Cerebellar nuclear complex (tissue), 1 donor: ENCODE measurements at regions not wholly inside any gene's neighbourhood (a gene's known extent, or its start where the extent isn't known, plus 50 kb on each side); places are given as distances from the start of the nearest gene placed in this dataset.

Experiments used
- DNase-seq, 2 experiments: peaks; one replicate each; lab custom pipeline; 2025; lab: John Stamatoyannopoulos, UW

DNA sequence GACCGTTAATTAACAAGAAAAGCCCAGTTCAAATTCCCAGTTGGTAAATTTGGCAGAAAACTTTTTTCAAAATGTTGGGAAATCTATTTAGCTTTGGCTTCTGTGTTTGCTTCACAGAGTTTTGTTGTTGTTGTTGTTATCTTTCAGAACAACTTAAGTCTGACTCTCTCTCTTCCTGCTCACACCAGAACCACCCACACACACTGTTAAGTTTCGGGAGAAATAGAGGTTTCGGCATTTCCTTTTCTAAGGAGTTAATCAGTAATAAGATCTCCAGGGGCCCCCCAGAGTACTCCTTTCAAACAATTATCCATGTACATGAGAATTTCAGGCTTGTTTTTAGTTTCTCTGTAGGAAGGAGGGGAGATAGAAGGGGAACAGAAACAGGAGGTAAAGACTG is 106.2 kb upstream of the PTCHD1 start:
- no peak for DNase-seq

DNA sequence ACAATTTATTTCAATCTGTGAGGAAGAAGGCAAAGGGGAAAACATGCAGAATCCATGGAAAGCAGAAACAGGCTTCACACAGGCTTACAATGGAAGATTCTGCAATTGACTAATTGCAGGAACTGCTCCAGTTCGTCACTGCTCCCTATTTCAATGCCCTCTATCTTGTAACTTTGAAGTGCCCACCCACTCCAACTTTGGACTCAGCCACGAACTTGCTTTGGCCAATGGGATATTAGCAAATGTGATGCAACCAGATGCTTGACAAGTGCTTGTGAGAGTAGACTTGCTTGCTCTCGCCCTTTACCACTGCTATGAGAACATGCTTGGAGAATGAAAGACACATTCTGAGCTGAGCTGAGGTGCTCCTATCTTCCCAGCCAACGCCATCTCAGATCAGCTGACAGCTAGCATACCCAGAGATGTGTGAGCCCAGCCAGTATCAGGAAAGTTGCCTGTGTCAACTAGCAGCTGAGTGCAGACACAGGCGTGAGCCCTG is 105.7 kb upstream of the PTCHD1 start:
- no peak for DNase-seq

DNA sequence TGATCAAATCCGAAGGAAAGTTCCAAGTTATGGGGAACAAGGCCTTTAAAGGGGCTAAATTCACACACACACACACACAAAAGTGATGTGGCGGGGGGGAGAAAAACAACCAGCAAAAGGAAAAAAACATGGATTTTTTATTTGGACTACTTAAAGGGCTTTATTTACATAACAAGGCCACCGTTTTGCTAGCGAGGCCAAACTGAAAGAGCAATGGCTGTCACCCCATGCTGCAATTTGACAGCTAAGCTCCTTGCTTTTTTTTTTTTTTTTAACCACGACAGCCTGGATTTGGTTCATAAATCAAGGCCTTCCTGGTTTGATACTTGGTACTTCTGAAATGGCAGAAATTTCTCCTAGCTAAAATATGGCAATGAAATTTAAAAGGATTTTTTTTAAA is 99.6 kb upstream of the PTCHD1 start:
- DNase-seq: no peak

DNA sequence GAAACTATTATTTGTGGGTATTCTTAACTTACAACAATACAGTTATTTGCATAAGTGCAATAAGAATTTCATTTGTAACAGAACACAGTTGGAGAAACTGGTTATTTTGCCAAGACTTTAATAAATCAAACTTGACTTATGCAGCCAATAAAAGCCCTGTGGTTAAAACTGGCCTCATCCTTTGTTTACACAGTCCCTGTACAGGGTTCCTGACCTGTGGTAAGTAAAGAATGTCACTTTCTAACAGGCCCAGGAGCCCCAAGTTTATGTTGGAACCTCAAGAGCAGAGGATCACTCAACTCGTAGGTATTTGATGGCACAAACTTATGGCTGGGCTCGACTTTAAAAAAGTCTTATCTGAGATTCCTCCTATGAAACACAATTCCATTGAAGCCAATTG is 88.6 kb upstream of the PTCHD1 start:
- no peak for DNase-seq

DNA sequence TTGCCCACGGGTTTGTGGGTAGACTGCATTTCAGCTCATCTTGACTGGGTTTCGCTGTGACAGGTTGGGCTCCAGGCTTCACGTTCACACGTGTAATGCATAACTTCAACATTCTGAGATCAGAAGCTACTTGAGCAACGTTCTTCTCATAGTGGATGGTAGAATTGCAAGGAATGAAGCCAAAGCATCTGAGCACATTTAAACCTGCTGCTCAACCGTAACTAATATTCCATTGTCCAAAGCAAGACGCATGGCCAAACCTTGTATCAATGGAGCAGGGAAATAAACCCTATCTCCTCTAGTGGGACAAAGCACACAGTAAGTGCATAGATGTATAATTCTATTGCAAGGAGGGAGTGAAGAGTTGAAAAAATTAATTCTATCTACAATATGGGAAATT is 86.5 kb upstream of the PTCHD1 start:
- DNase-seq: no peak

DNA sequence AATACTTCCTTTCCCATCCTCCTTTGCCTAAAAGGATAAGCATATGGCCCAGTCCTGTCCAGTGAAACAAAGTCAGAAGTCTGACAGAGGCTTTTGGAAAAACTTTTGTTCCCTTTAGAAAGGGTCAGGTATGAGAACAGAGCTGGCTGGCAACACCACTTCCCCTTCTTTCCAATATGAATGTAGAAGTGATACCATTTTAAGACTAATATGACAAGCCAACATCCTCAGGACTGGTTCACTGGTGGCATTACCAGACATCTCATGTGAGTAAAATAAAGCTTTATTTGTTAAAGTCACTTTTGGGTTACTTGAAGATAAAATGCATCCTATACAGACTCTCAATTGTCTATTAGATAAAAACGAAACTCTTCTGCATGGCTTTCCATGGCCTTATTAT is 83.6 kb upstream of the PTCHD1 start:
- DNase-seq: no peak

DNA sequence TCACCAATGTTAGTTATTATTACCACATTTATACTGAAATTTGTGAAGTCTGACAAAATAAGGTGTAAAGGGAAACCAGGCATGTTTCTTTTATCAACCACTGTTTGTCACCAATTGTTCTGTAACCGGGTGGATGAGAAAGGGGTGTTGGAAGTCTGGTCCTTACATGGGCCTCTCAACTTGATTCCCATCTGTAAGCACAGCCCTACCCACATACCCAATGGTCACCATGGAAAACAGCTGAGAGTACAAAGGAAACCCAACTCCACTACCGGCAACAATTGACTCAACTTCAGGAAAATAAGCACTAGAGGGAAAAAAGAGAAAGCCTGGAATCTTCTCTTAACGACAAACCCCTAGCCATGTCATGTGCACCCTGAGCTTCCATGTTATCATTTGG is 70.8 kb upstream of the PTCHD1 start:
- no peak for DNase-seq

DNA sequence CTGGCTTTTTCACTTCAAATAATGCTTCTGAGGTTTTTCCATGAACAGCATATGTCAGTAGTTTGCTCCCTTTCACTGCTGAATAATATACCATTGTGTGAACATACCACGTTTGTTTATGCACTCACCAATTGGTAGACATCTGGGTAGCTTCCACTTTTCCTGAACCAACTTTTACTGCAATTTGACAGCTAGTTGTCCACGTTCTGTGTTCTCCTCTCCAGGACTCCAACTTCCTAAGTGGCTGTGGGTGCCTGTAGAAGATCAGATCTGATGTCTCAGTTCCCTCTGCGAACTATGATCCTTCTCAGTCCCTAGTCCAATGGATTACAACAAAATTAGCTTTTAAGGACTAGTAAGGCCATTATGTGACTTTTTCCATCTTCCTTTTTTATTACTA is 64.7 kb upstream of the PTCHD1 start:
- DNase-seq: no peak

DNA sequence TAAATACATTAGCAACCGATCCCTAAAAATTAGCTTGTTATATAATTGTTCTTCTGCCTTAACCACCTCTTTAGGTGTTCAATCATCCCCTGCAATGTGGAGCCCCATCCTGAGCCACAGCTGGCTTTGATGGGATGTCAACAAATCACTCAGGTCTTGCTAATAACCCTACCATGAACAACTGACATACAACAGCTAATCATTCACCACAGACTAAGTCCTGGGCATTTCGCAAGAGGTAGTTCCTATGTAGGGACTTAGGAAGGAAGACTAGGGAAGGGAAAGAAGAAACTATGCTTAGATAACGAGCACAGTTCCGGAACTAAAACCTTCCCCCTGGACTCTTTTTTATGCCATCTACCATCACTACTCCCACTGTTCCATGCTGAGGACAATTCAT is 63.6 kb upstream of the PTCHD1 start:
- no peak for DNase-seq

DNA sequence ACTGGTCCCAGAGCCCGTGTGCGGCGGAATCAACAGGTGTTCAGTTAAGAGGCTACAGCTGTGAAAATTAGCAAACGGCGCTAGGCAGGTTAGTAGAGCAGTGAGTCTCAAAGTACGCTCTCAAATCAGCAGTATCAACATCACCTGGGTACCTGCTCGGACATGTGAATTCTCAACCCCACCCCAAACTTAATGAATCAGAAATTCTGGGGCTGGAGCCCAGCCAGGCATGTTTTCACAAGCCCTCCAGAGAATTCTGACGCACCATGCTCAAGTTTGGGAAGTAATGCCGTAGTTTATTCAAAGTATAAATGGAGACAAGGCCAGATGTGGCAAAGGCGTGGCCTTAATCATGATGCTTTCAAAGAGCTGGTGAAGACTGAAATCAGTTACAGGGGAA is 58.2 kb upstream of the PTCHD1 start:
- no peak for DNase-seq
